Retinal pigment epithelial cell (primary cell): ENCODE measurements at regions not wholly inside any gene's neighbourhood (a gene's known extent, or its start where the extent isn't known, plus 50 kb on each side); places are given as distances from the start of the nearest gene placed in this dataset.
A peak's percentile ranks its signal among the peaks of the same experiment; 100 is the strongest.
"Not testable (repeated sequence)": the region's sequence is repeated elsewhere in the genome, so short reads cannot be mapped to it uniquely, and the experiment has no call there.

ENCODE experiments used
- DNase-seq: peaks from one replicate; pipeline ENCODE4 v3.0.0-alpha.2; 2010; ENCODE audit warnings: low read depth
- H3K4me3 ChIP-seq: 2 replicates; pipeline ENCODE4 v1.5.1; 2011; ENCODE audit warnings: mild to moderate bottlenecking, low read length, control low read depth, moderate library complexity
- TF ChIP-seq, protein P1 (sequence below): conservative IDR thresholded peaks from 2 replicates; pipeline ENCODE4 v1.5.1; 2011; ENCODE audit warnings: low read depth, low read length, control low read depth, inconsistent platforms

- DNase-seq: no peak
- TF ChIP-seq, protein P1, sequence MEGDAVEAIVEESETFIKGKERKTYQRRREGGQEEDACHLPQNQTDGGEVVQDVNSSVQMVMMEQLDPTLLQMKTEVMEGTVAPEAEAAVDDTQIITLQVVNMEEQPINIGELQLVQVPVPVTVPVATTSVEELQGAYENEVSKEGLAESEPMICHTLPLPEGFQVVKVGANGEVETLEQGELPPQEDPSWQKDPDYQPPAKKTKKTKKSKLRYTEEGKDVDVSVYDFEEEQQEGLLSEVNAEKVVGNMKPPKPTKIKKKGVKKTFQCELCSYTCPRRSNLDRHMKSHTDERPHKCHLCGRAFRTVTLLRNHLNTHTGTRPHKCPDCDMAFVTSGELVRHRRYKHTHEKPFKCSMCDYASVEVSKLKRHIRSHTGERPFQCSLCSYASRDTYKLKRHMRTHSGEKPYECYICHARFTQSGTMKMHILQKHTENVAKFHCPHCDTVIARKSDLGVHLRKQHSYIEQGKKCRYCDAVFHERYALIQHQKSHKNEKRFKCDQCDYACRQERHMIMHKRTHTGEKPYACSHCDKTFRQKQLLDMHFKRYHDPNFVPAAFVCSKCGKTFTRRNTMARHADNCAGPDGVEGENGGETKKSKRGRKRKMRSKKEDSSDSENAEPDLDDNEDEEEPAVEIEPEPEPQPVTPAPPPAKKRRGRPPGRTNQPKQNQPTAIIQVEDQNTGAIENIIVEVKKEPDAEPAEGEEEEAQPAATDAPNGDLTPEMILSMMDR: no peak
- H3K4me3 ChIP-seq: no peak overlapping the region
These were observed 108.1 kb upstream of the NIPBL start for GRCh38 chr5:36768450-36768849.

DNA sequence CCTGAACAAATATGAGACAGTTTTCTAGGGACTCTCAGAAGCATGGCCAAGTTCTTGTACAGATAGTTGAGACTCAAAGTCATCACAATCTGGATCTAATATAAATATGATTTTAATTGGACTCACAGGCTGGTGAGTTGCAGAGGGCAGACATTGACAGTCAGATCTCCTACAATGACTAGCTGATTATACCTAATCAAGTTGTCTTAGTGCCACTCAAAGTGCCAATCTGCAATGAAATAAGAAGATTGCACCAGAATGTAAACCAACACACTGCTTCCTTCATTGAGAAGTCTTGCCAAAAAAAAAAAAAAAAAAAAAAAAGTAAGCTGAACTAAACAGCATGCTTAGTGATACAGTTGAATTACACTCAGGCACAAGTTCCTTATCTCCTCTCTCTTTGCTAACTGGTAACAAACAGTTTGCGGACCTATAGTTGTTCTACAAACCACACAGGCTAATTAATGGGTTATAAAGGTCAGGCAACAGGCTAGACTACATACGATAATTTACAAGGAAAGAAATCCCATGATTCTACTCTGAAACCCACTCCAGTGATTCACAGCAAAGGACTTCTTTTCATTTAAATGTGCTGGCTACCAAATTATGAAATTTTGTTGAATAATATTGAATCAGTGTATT, 107.3 kb upstream of the NIPBL start:
- H3K4me3 ChIP-seq: no peak overlapping the region
- DNase-seq: no peak
- TF ChIP-seq, protein P1: no peak

- H3K4me3 ChIP-seq: no peak overlapping the region
- DNase-seq: no peak
- TF ChIP-seq, protein P1: no peak
These were observed 106.4 kb upstream of the NIPBL start for GRCh38 chr5:36770125-36770524.

DNA sequence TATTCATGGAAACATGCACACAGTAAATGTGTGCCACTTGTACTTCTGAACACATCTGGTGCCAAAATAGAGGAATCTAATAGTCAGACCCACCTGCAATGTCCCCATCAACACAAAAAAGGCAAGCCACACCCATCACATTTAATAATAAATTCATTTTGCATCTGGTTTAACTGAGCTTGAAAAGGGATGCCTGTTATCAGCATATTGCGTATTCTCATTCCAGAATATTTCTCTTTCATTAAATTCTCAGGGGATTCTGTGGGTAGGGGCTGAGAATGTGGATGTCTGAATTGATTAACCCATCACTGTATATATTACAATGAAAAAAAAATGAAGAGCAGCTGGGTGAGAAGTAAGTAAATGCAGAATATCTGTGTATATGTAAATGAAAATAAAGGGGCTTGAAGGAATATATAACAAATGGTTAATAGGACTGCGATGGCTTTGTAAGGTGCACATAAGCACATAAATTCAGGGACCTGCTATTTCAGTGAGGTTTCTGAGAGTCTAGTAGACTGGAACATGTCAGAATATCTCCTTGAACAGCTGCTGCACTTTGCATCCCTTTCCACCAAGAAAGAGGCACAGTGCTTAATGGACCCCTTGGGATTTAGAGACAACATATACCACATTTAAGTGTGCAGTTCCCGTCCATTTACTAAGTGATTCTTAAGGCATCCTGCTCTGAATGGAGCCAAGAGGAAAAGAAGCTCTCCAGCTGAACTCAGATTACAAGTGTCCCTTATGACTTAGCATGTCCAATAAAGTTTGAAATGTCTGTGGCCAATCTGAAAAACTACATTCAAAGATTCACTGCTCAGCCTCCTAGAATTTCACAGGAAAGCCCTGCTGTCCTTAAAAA, 104.1 kb upstream of the NIPBL start:
- TF ChIP-seq, protein P1: no peak
- no peak overlapping the region for H3K4me3 ChIP-seq
- no peak for DNase-seq

- TF ChIP-seq, protein P1: peak; percentile 65
- DNase-seq: peak; percentile 30
- no peak overlapping the region for H3K4me3 ChIP-seq
These were observed 99.3 kb upstream of the NIPBL start for GRCh38 chr5:36777105-36777757.

- TF ChIP-seq, protein P1: no peak
- no peak for DNase-seq
These were observed 98.2 kb upstream of the NIPBL start for GRCh38 chr5:36778336-36778735.

DNA sequence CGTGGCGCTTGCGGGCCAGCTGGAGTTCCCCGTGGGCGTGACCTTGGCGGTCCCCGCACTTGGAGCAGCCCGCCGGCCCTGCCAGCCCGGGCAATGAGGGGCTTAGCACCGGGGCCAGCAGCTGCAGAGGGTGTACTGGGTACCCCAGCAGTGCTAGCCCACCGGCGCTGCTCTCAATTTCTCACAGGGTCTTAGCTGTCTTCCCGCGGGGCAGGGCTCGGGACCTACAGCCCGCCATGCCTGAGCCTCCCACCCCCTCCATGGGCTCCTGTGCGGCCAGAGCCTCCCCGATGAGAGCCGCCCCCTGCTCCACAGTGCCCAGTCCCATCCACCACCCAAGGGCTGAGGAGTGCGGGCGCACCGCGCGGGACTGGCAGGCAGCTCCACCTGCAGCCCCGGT, 94.0 kb upstream of the NIPBL start:
- not testable (repeated sequence) for H3K4me3 ChIP-seq, DNase-seq

More at GRCh38 chr5:36778336-36778735, 98.2 kb upstream of the NIPBL start:
- no peak overlapping the region for H3K4me3 ChIP-seq
